HG03175 (cell line): ENCODE measurements at regions not wholly inside any gene's neighbourhood (a gene's known extent, or its start where the extent isn't known, plus 50 kb on each side); places are given as distances from the start of the nearest gene placed in this dataset.
A peak's percentile ranks its signal among the peaks of the same experiment; 100 is the strongest.

Experiments used
- ATAC-seq: cut with Tn5 transposase; IDR thresholded peaks from one replicate; pipeline ENCODE4 v1.9.1; 2021; ENCODE audit warnings: mild to moderate bottlenecking, moderate library complexity; ENCODE audit not compliant: unreplicated experiment

- no peak for ATAC-seq
Measured at GRCh38 chr13:107231944-107232343, 664.0 kb upstream of the ARGLU1 start.

- no peak for ATAC-seq
Measured at GRCh38 chr13:107223867-107224266, 655.9 kb upstream of the ARGLU1 start.

- no peak for ATAC-seq
Measured at GRCh38 chr13:107222597-107222996, 654.7 kb upstream of the ARGLU1 start.

- no peak for ATAC-seq
Measured at GRCh38 chr13:107220245-107220644, 652.3 kb upstream of the ARGLU1 start.

- ATAC-seq = no peak
Measured at GRCh38 chr13:107217251-107217650, 649.3 kb upstream of the ARGLU1 start.

- ATAC-seq = no peak
Measured at GRCh38 chr13:107216046-107216755, 648.3 kb upstream of the ARGLU1 start.

GRCh38 chr13:107211073-107211472 lies 643.1 kb upstream of the ARGLU1 start:
- ATAC-seq = peak; percentile 98

- ATAC-seq = no peak
Measured at GRCh38 chr13:107210723-107211030, 642.7 kb upstream of the ARGLU1 start.

GRCh38 chr13:107209824-107210722 lies 642.1 kb upstream of the ARGLU1 start:
- no peak for ATAC-seq

GRCh38 chr13:107208889-107209288 lies 641.0 kb upstream of the ARGLU1 start:
- ATAC-seq = no peak

GRCh38 chr13:107205318-107206104 lies 637.6 kb upstream of the ARGLU1 start:
- peak; percentile 97 for ATAC-seq

GRCh38 chr13:107203146-107203847 lies 635.4 kb upstream of the ARGLU1 start:
- ATAC-seq = no peak

- ATAC-seq = no peak
Measured at GRCh38 chr13:107202371-107203023, 634.6 kb upstream of the ARGLU1 start.

- ATAC-seq = no peak
Measured at GRCh38 chr13:107200491-107200890, 632.6 kb upstream of the ARGLU1 start.

- no peak for ATAC-seq
Measured at GRCh38 chr13:107192289-107192688, 624.4 kb upstream of the ARGLU1 start.

- ATAC-seq = no peak
Measured at GRCh38 chr13:107190065-107190464, 622.1 kb upstream of the ARGLU1 start.

- ATAC-seq = no peak
Measured at GRCh38 chr13:107185889-107186288, 618.0 kb upstream of the ARGLU1 start.

- ATAC-seq = no peak
Measured at GRCh38 chr13:107170270-107170931, 602.5 kb upstream of the ARGLU1 start.

GRCh38 chr13:107157271-107157670 lies 589.3 kb upstream of the ARGLU1 start:
- ATAC-seq = no peak

- no peak for ATAC-seq
Measured at GRCh38 chr13:107144432-107144831, 576.5 kb upstream of the ARGLU1 start.
